GM21423 (cell line): ENCODE measurements at regions not wholly inside any gene's neighbourhood (a gene's known extent, or its start where the extent isn't known, plus 50 kb on each side); places are given as distances from the start of the nearest gene placed in this dataset.

ENCODE experiments used
- ATAC-seq: cut with Tn5 transposase; IDR thresholded peaks from one replicate; pipeline ENCODE4 v1.9.1; 2021; ENCODE audit warnings: mild to moderate bottlenecking, moderate library complexity; ENCODE audit not compliant: unreplicated experiment

DNA sequence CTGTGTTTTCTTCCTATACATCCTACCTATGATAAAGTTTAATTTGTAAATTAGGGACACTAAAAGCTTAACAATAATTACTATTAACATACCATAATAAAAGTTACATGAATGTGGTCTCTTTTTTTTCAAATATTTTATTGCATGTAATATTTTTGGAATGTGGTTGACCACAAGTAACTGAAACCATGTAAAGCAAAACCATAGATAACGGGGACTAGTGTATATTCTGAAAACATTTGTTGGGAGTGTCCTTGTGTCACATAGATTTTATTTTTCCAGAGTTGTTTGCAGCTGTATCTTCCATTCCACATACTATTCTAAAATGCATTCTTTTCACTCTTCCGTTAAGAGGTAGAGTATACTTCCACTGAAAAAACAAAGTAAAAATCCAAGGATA is 200.4 kb downstream of the KIF18A start:
- no peak for ATAC-seq

DNA sequence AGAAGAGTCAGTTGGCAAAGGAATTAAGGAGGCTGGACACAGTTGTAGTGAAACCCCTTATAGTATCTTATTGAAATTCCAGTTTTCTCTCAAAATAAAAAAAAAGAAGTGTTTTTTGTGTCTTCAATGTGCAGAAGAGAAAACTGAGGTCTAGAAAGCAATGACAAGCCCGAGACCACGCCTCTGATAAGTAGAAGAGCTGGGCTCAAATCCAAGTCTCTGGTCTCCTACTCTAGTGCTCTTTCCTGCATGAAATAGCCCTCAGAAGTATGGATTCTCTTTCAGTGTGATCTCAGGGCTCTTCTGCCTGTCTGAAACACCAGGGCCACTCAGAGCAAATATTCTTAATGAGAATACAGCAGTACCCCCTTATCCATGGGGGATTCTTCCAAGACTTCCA is 200.9 kb downstream of the KIF18A start:
- ATAC-seq = no peak

- no peak for ATAC-seq
Measured at GRCh38 chr11:27904358-27905055, 203.4 kb downstream of the KIF18A start.

- no peak for ATAC-seq
Measured at GRCh38 chr11:27902981-27903624, 202.8 kb upstream of the BDNF start.

GRCh38 chr11:27898166-27898565 is 197.9 kb upstream of the BDNF start:
- no peak for ATAC-seq

DNA sequence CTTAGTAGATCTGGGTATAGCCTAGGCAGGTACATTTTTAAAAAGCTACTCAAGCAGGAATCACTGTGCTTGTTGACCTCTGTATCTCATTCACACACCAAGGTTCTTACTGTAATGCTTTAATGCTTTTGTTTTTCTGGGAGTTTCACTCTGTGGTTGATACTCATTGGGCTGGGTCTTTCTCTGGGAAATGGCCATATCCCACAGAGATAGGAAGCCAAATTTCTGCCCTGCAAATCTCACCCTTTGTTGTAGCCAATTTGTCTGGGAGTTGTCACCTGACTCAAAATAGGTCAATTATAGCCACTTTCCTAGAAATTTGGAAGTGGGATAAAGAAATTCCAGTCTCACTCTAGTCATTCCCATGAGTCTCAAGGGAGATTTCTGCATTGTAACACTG is 195.8 kb upstream of the BDNF start:
- no peak for ATAC-seq

GRCh38 chr11:27894552-27894951 is 194.3 kb upstream of the BDNF start:
- peak; percentile 50 for ATAC-seq

- no peak for ATAC-seq
Measured at GRCh38 chr11:27886857-27887256, 186.6 kb upstream of the BDNF start.

DNA sequence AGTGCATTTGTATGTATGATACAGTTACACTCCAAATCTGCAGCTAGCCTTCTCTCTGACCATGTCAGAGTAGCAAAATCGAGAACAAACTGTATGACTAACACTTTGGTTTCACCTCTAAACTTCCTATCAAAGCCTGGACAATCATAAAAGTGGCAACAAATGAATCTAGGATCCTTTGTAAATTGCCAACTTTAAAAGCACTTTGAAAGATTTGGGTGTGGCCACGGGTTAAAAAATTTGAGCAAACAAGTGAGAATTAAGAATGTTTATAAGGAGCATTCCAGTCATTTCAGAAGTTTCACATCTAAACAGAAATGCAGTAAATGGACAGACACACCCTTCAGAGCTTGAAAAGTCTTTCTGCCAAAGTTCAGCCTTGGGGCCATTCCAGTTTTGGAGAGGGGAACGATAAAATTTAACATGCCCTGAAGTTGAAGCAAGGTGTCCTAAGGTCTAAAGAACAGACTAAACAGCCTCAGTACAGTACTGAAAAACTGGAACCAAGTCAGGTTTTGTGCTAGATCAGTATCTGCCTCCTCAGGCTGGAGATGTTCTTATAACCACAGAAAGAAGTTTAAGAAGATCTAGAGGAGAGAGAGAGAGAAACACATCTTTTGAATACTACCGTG is 181.9 kb upstream of the BDNF start:
- peak; percentile 49 for ATAC-seq

- no peak for ATAC-seq
Measured at GRCh38 chr11:27875831-27876775, 175.8 kb upstream of the BDNF start.

- ATAC-seq = no peak
Measured at GRCh38 chr11:27874998-27875830, 175.0 kb upstream of the BDNF start.

- ATAC-seq = no peak
Measured at GRCh38 chr11:27873664-27874063, 173.4 kb upstream of the BDNF start.

GRCh38 chr11:27871056-27871455 is 170.8 kb upstream of the BDNF start:
- no peak for ATAC-seq

DNA sequence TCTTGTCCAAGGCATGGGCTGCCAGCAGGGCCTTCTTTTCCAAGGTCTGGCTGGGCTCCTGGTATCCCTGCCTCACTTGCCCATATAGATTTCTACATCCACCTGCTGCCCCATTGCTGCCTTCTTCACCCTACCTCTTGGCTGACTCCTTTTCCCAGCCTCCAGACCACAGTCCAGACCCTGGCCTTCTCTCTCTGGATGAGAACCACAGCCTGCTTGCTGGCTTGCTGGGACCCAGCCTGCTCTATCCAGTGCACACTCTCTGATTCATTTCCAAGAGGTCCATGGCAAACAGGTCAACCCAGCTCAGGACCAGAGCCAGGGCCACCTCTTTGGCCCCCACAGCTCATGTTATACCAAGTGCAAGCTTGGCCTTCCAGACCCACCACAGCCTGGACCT is 169.4 kb upstream of the BDNF start:
- no peak for ATAC-seq

GRCh38 chr11:27868709-27869108 is 168.5 kb upstream of the BDNF start:
- no peak for ATAC-seq

- no peak for ATAC-seq
Measured at GRCh38 chr11:27868226-27868625, 168.0 kb upstream of the BDNF start.

- ATAC-seq = no peak
Measured at GRCh38 chr11:27865105-27865504, 164.8 kb upstream of the BDNF start.

- no peak for ATAC-seq
Measured at GRCh38 chr11:27864611-27865010, 164.4 kb upstream of the BDNF start.

DNA sequence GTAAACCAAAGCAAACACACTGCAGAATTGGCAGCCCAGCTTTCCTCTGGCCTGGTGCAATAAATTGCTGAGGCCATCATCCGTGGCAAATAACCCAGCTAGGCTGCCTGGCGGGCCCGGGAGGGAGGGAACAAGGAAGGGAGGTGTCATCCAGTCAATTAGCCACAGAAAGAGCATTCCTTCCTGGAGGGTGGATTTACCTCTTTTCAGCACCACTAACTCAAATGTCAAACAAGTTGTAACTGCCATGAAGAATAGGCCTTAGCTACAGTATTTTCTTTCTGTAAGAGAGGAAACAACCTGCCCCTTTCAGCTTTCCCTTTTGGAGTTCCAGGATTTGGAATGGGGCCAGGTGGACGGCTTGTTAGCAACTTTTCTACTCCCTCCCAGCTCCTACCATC is 163.8 kb upstream of the BDNF start:
- ATAC-seq = no peak

DNA sequence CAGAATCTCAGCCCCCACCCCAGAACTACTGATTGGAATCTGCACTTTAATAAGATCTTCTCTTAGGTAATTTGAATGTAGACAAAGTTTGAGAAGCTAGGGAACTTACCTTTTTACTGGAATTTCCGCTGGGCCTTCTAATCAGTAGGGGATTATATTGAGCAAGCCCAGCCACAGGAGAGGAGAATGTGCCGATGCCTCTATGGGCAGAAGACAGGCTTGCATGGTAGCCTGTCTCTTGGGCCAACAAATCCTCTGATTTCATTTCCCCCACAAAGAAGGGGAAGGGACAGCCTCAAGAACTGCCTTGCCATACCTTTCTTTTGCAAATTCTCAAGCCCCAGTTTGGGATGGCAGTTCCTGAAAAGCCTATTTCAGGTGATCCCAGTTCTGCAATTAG is 163.4 kb upstream of the BDNF start:
- no peak for ATAC-seq
